Activated naive CD8-positive, alpha-beta T cell treated with anti-CD3 and anti-CD28 coated beads, Interleukin-2, amount 50 U/mL, for 24 hours (primary cell): ENCODE measurements at regions not wholly inside any gene's neighbourhood (a gene's known extent, or its start where the extent isn't known, plus 50 kb on each side); places are given as distances from the start of the nearest gene placed in this dataset.

Experiments
- ATAC-seq: fragments of 150-1000 bp; cut with Tn5 transposase; one replicate; pipeline ENCODE4 v1.10.0; 2021
- DNase-seq: peaks from one replicate; pipeline ENCODE4 v3.0.0; 2021
- H3K27ac Mint-ChIP-seq: one replicate; pipeline ENCODE4 v1.8.0; 2021; ENCODE audit warnings: mild to moderate bottlenecking, mixed read lengths
- H3K27me3 Mint-ChIP-seq: one replicate; pipeline ENCODE4 v1.8.0; 2021; ENCODE audit warnings: mixed read lengths
- H3K36me3 Mint-ChIP-seq: one replicate; pipeline ENCODE4 v1.8.0; 2021; ENCODE audit warnings: low read depth, mixed read lengths
- H3K4me1 Mint-ChIP-seq: one replicate; pipeline ENCODE4 v1.8.0; 2021; ENCODE audit warnings: mixed read lengths
- H3K4me3 Mint-ChIP-seq: one replicate; pipeline ENCODE4 v1.8.0; 2021; ENCODE audit warnings: mild to moderate bottlenecking, moderate library complexity, mixed read lengths
- H3K9me3 Mint-ChIP-seq: one replicate; pipeline ENCODE4 v1.8.0; 2021; ENCODE audit warnings: mixed read lengths

DNA sequence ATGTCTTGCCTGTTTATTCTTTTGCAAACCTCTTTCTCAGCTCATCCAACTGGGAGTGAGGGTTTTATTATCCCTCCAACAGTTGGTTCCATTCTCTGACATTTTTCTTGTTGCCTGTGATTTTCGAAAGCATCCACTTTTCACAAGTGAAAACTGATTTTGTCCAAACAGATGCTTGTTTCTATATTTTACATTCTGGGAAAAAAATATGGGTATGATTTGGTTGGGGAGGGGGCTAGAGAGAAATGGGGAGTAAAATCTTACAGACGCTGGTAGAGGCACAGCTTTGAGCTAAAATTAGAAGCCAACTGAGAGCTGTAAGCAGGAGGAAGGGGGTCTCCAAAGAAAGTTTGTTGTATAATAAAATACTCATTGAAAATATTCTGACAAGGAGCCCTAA lies 745.3 kb upstream of the CELF4 start:
- DNase-seq (no peak), ATAC-seq (no peak)
- no peaks in the 10 kb centered on the region for H3K36me3 Mint-ChIP-seq
- no peaks in the 10 kb centered on the region for H3K4me1 Mint-ChIP-seq
- H3K27me3 Mint-ChIP-seq: no peaks in the 10 kb centered on the region
- H3K4me3 Mint-ChIP-seq: no peak overlapping the region
- no peaks in the 10 kb centered on the region for H3K9me3 Mint-ChIP-seq
- H3K27ac Mint-ChIP-seq: no peak overlapping the region

GRCh38 chr18:38307914-38308313 lies 742.3 kb upstream of the CELF4 start:
- H3K4me3 Mint-ChIP-seq: no peak overlapping the region
- ATAC-seq (no peak), DNase-seq (no peak)
- H3K27ac Mint-ChIP-seq: no peak overlapping the region
- no peaks in the 10 kb centered on the region for H3K36me3 Mint-ChIP-seq
- H3K27me3 Mint-ChIP-seq: no peaks in the 10 kb centered on the region
- no peaks in the 10 kb centered on the region for H3K4me1 Mint-ChIP-seq
- H3K9me3 Mint-ChIP-seq: no peaks in the 10 kb centered on the region

- Mint-ChIP-seq H3K4me1 (no peaks in the 10 kb centered on the region), H3K36me3 (no peaks in the 10 kb centered on the region), H3K27ac (no peak overlapping the region), H3K4me3 (no peak overlapping the region), H3K9me3 (peaks cover 4% of the 10 kb centered on the region), H3K27me3 (no peaks in the 10 kb centered on the region)
- no peak for ATAC-seq
- DNase-seq: no peak
Observed at GRCh38 chr18:38305961-38306360, 740.4 kb upstream of the CELF4 start.

- H3K4me1 Mint-ChIP-seq: no peaks in the 10 kb centered on the region
- no peak overlapping the region for H3K27ac Mint-ChIP-seq
- ATAC-seq (no peak), DNase-seq (no peak)
- peaks cover 4% of the 10 kb centered on the region for H3K9me3 Mint-ChIP-seq
- H3K27me3 Mint-ChIP-seq: no peaks in the 10 kb centered on the region
- H3K36me3 Mint-ChIP-seq: no peaks in the 10 kb centered on the region
- no peak overlapping the region for H3K4me3 Mint-ChIP-seq
Observed at GRCh38 chr18:38301621-38302020, 736.0 kb upstream of the CELF4 start.

- Mint-ChIP-seq H3K4me3 (no peak overlapping the region), H3K4me1 (no peaks in the 10 kb centered on the region), H3K27ac (no peak overlapping the region), H3K36me3 (no peaks in the 10 kb centered on the region), H3K27me3 (no peaks in the 10 kb centered on the region), H3K9me3 (peaks cover 13% of the 10 kb centered on the region)
- no peak for ATAC-seq
- no peak for DNase-seq
Observed at GRCh38 chr18:38297910-38298309, 732.3 kb upstream of the CELF4 start.

- H3K9me3 Mint-ChIP-seq: peaks cover 12% of the 10 kb centered on the region
- no peak overlapping the region for H3K27ac Mint-ChIP-seq
- ATAC-seq (no peak), DNase-seq (no peak)
- no peaks in the 10 kb centered on the region for H3K27me3 Mint-ChIP-seq
- no peak overlapping the region for H3K4me3 Mint-ChIP-seq
- no peaks in the 10 kb centered on the region for H3K36me3 Mint-ChIP-seq
- H3K4me1 Mint-ChIP-seq: no peaks in the 10 kb centered on the region
Observed at GRCh38 chr18:38290229-38290628, 724.6 kb upstream of the CELF4 start.

DNA sequence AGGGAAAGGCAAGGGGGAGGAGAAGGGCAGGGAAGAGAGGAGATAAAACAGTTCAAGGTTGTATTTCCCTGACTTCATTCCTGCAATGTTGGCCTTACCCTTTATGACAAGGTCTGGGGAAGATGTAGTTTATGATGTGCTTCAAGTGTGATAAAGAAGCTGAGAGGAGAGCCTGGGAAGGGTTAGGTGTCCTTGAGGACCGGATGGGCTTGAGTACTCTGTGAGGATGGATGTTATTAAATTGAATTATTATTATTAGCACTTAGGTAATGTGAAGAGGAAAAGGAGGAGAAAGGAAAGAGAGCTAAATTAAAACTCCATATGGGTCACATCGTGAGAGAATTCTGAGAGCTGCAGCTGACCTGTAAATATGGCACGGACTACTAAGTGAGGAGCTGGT lies 719.4 kb upstream of the CELF4 start:
- H3K36me3 Mint-ChIP-seq: no peaks in the 10 kb centered on the region
- no peaks in the 10 kb centered on the region for H3K27me3 Mint-ChIP-seq
- H3K9me3 Mint-ChIP-seq: peaks cover 14% of the 10 kb centered on the region
- ATAC-seq: no peak
- DNase-seq: no peak
- H3K4me1 Mint-ChIP-seq: no peaks in the 10 kb centered on the region
- H3K4me3 Mint-ChIP-seq: no peak overlapping the region
- no peak overlapping the region for H3K27ac Mint-ChIP-seq

- DNase-seq (no peak), ATAC-seq (no peak)
- no peaks in the 10 kb centered on the region for H3K36me3 Mint-ChIP-seq
- H3K9me3 Mint-ChIP-seq: peaks cover 8% of the 10 kb centered on the region
- no peak overlapping the region for H3K27ac Mint-ChIP-seq
- no peak overlapping the region for H3K4me3 Mint-ChIP-seq
- H3K4me1 Mint-ChIP-seq: no peaks in the 10 kb centered on the region
- no peaks in the 10 kb centered on the region for H3K27me3 Mint-ChIP-seq
Observed at GRCh38 chr18:38263066-38263465, 697.5 kb upstream of the CELF4 start.

GRCh38 chr18:38262661-38263060 lies 697.1 kb upstream of the CELF4 start:
- Mint-ChIP-seq H3K4me1 (no peaks in the 10 kb centered on the region), H3K4me3 (no peak overlapping the region), H3K36me3 (no peaks in the 10 kb centered on the region), H3K9me3 (peaks cover 6% of the 10 kb centered on the region), H3K27me3 (no peaks in the 10 kb centered on the region), H3K27ac (no peak overlapping the region)
- DNase-seq (no peak), ATAC-seq (no peak)

GRCh38 chr18:38257661-38258060 lies 692.1 kb upstream of the CELF4 start:
- Mint-ChIP-seq H3K36me3 (no peaks in the 10 kb centered on the region), H3K9me3 (no peaks in the 10 kb centered on the region), H3K27ac (no peak overlapping the region), H3K27me3 (no peaks in the 10 kb centered on the region), H3K4me3 (no peak overlapping the region), H3K4me1 (no peaks in the 10 kb centered on the region)
- ATAC-seq (no peak), DNase-seq (no peak)

DNA sequence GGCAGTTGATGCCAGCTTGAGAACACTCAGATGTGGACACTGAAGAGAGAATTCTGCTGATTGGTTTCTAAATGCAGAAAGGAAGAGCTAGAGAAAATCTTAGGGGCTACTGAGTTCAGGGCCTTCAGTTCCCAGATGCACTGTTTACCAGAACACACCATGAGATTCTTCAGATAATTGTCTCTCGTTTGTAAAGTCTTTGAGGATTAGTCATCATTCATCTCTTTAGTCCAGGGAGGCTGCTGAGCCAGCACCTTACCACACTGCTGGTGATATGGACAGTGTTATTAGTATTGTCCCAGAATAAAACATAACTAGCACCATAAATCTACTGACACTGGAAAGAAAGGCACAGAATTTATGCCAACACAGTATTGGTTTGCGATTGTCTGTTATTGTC lies 690.8 kb upstream of the CELF4 start:
- Mint-ChIP-seq H3K36me3 (no peaks in the 10 kb centered on the region), H3K27me3 (no peaks in the 10 kb centered on the region), H3K4me3 (no peak overlapping the region), H3K4me1 (no peaks in the 10 kb centered on the region), H3K9me3 (no peaks in the 10 kb centered on the region), H3K27ac (no peak overlapping the region)
- DNase-seq (no peak), ATAC-seq (no peak)

DNA sequence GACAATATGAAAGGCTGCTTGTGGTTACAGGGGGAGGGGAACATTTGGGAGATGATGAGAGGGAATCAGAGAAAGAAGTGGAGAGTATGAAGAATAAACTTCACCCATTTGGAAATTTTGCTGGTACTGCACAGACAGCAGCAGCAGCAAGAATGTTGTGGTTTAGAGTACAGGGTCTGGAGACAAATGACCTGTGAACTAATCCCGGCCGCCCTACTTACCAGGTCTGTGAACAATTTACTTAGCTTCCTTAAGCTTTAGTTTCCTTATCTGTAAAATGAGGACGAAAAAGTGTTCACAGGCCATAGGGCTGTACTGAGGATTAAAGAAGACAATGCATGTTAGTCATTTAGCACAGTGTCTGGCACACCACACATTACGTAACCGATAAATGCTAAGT lies 685.4 kb upstream of the CELF4 start:
- no peaks in the 10 kb centered on the region for H3K9me3 Mint-ChIP-seq
- no peaks in the 10 kb centered on the region for H3K27me3 Mint-ChIP-seq
- no peaks in the 10 kb centered on the region for H3K36me3 Mint-ChIP-seq
- DNase-seq: no peak
- ATAC-seq: no peak
- H3K4me1 Mint-ChIP-seq: no peaks in the 10 kb centered on the region
- H3K4me3 Mint-ChIP-seq: no peak overlapping the region
- no peak overlapping the region for H3K27ac Mint-ChIP-seq

GRCh38 chr18:38244480-38244879 lies 678.9 kb upstream of the CELF4 start:
- no peak overlapping the region for H3K27ac Mint-ChIP-seq
- no peaks in the 10 kb centered on the region for H3K27me3 Mint-ChIP-seq
- H3K36me3 Mint-ChIP-seq: no peaks in the 10 kb centered on the region
- H3K9me3 Mint-ChIP-seq: peaks cover 10% of the 10 kb centered on the region
- no peaks in the 10 kb centered on the region for H3K4me1 Mint-ChIP-seq
- no peak overlapping the region for H3K4me3 Mint-ChIP-seq
- ATAC-seq (no peak), DNase-seq (no peak)

- H3K27me3 Mint-ChIP-seq: no peaks in the 10 kb centered on the region
- no peak overlapping the region for H3K27ac Mint-ChIP-seq
- peaks cover 10% of the 10 kb centered on the region for H3K9me3 Mint-ChIP-seq
- no peaks in the 10 kb centered on the region for H3K4me1 Mint-ChIP-seq
- ATAC-seq (no peak), DNase-seq (no peak)
- no peaks in the 10 kb centered on the region for H3K36me3 Mint-ChIP-seq
- no peak overlapping the region for H3K4me3 Mint-ChIP-seq
Observed at GRCh38 chr18:38243291-38243690, 677.7 kb upstream of the CELF4 start.

GRCh38 chr18:38241736-38242135 lies 676.1 kb upstream of the CELF4 start:
- Mint-ChIP-seq H3K36me3 (no peaks in the 10 kb centered on the region), H3K27me3 (no peaks in the 10 kb centered on the region), H3K9me3 (peaks cover 10% of the 10 kb centered on the region), H3K4me3 (no peak overlapping the region), H3K27ac (no peak overlapping the region), H3K4me1 (no peaks in the 10 kb centered on the region)
- no peak for DNase-seq
- ATAC-seq: no peak

- DNase-seq (no peak), ATAC-seq (no peak)
- Mint-ChIP-seq H3K4me1 (no peaks in the 10 kb centered on the region), H3K9me3 (peaks cover 10% of the 10 kb centered on the region), H3K27me3 (no peaks in the 10 kb centered on the region), H3K27ac (no peak overlapping the region), H3K4me3 (no peak overlapping the region), H3K36me3 (no peaks in the 10 kb centered on the region)
Observed at GRCh38 chr18:38241216-38241615, 675.6 kb upstream of the CELF4 start.
